IMR-90 (cell line): ENCODE measurements at regions not wholly inside any gene's neighbourhood (a gene's known extent, or its start where the extent isn't known, plus 50 kb on each side); places are given as distances from the start of the nearest gene placed in this dataset.
"Not testable (repeated sequence)": the region's sequence is repeated elsewhere in the genome, so short reads cannot be mapped to it uniquely, and the experiment has no call there.

Source experiments
- ATAC-seq: fragments of 200-7000 bp; cut with Tn5 transposase; 2 replicates; pipeline ENCODE4 v1.9.1; 2020; ENCODE audit warnings: low read depth, mild to moderate bottlenecking, moderate library complexity
- BruUV-seq: library from RNA; stranded (reverse); fragments of 400-500 nt; replicated peaks from 2 replicates; lab custom pipeline; 2021; lab: Mats Ljungman, UMichigan
- CTCF ChIA-PET: fragments of 300-600 bp; formaldehyde crosslinking; extraction: SDS; loops from one replicate; lab custom pipeline; 2021; ENCODE audit warnings: antibody characterized with exemption; lab: Yijun Ruan, JAX
- POLR2A ChIA-PET: fragments of 300-600 bp; sonication (Branson Sonifier 250); formaldehyde crosslinking; loops from one replicate; lab custom pipeline; 2022; ENCODE audit warnings: antibody characterized with exemption; ENCODE audit not compliant: unreplicated experiment; lab: Charles Lee
- DNase-seq: peaks from one replicate; pipeline ENCODE4 v3.0.0; 2013
- H2AFZ ChIP-seq: replicated peaks from 2 replicates; pipeline ENCODE3; 2013; ENCODE audit warnings: low read length, mild to moderate bottlenecking; ENCODE audit not compliant: poor library complexity
- H2AK5ac ChIP-seq: 2 replicates; pipeline ENCODE4 v1.6.1; 2013; ENCODE audit warnings: low read depth, low read length, inconsistent platforms
- H2AK9ac ChIP-seq: replicated peaks from 2 replicates; pipeline ENCODE3; 2013; ENCODE audit warnings: mild to moderate bottlenecking, low read depth, low read length, moderate library complexity; ENCODE audit not compliant: poor library complexity
- H2BK120ac ChIP-seq: 2 replicates; pipeline ENCODE4 v1.6.1; 2013; ENCODE audit warnings: low read depth, low read length, inconsistent platforms
- H2BK15ac ChIP-seq: 3 replicates; pipeline ENCODE4 v1.6.1; 2013; ENCODE audit warnings: low read depth, low read length, inconsistent platforms
- H2BK20ac ChIP-seq: 2 replicates; pipeline ENCODE4 v1.6.1; 2013; ENCODE audit warnings: low read depth, mild to moderate bottlenecking, inconsistent platforms, low read length, moderate library complexity
- H2BK5ac ChIP-seq: 2 replicates; pipeline ENCODE4 v1.6.1; 2013; ENCODE audit warnings: mild to moderate bottlenecking, low read depth, low read length, inconsistent platforms; ENCODE audit not compliant: poor library complexity, severe bottlenecking
- H3K14ac ChIP-seq: replicated peaks from 2 replicates; pipeline ENCODE4 v1.6.1; 2013; ENCODE audit warnings: low read depth, low read length, inconsistent platforms
- H3K18ac ChIP-seq: 2 replicates; pipeline ENCODE4 v1.6.1; 2013; ENCODE audit warnings: low read depth, low read length, control low read depth
- H3K23ac ChIP-seq: 2 replicates; pipeline ENCODE4 v1.6.1; 2013; ENCODE audit warnings: low read depth, low read length, inconsistent platforms
- H3K27ac ChIP-seq: 2 replicates; pipeline ENCODE4 v1.5.1; 2013; ENCODE audit warnings: mild to moderate bottlenecking, control low read depth, low read length; ENCODE audit not compliant: insufficient read depth
- H3K27me3 ChIP-seq: 2 replicates; pipeline ENCODE4 v1.6.1; 2013; ENCODE audit warnings: low read length; ENCODE audit not compliant: control insufficient read depth, insufficient read depth
- H3K36me3 ChIP-seq: 2 replicates; pipeline ENCODE4 v1.6.1; 2013; ENCODE audit warnings: low read length, mixed read lengths; ENCODE audit not compliant: control insufficient read depth, insufficient read depth
- H3K4ac ChIP-seq: 2 replicates; pipeline ENCODE4 v1.6.1; 2013; ENCODE audit warnings: low read depth, low read length, inconsistent platforms
- H3K4me1 ChIP-seq: 2 replicates; pipeline ENCODE4 v1.6.1; 2013; ENCODE audit warnings: low read length, mixed read lengths; ENCODE audit not compliant: control insufficient read depth, insufficient read depth
- H3K4me2 ChIP-seq: 2 replicates; pipeline ENCODE4 v1.6.1; 2013; ENCODE audit warnings: low read depth, mild to moderate bottlenecking, control low read depth, low read length, moderate library complexity
- H3K4me3 ChIP-seq: 2 replicates; pipeline ENCODE4 v1.5.1; 2013; ENCODE audit warnings: low read depth, mild to moderate bottlenecking, control low read depth, low read length, moderate library complexity; ENCODE audit not compliant: insufficient read depth
- H3K56ac ChIP-seq: 2 replicates; pipeline ENCODE4 v1.6.1; 2013; ENCODE audit warnings: low read length, inconsistent platforms; ENCODE audit not compliant: insufficient read depth; ENCODE audit errors: extremely low read depth
- H3K79me1 ChIP-seq, 2 experiments: 2 replicates each; pipeline ENCODE4 v1.6.1; 2013; ENCODE audit warnings: low read length in 2 of 2, inconsistent platforms in 1 of 2, low read depth in 1 of 2
- H3K9ac ChIP-seq: 2 replicates; pipeline ENCODE4 v1.6.1; 2013; ENCODE audit warnings: low read depth, low read length, control low read depth
- H3K9me1 ChIP-seq: 2 replicates; pipeline ENCODE4 v1.6.1; 2013; ENCODE audit warnings: low read length, inconsistent platforms; ENCODE audit not compliant: insufficient read depth
- H3K9me3 ChIP-seq: 2 replicates; pipeline ENCODE4 v1.6.1; 2013; ENCODE audit warnings: low read length; ENCODE audit not compliant: control insufficient read depth, insufficient read depth
- H4K20me1 ChIP-seq: 2 replicates; pipeline ENCODE4 v1.6.1; 2013; ENCODE audit warnings: low read length, inconsistent platforms; ENCODE audit not compliant: insufficient read depth
- H4K5ac ChIP-seq: 2 replicates; pipeline ENCODE4 v1.6.1; 2013; ENCODE audit warnings: mild to moderate bottlenecking, low read depth, low read length, control low read depth
- H4K8ac ChIP-seq, 2 experiments: 2 replicates each; pipeline ENCODE4 v1.6.1; 2013; ENCODE audit warnings: low read depth in 2 of 2, low read length in 2 of 2, control low read depth in 1 of 2, inconsistent platforms in 1 of 2
- H4K91ac ChIP-seq: 2 replicates; pipeline ENCODE4 v1.6.1; 2013; ENCODE audit warnings: low read depth, low read length, inconsistent platforms; ENCODE audit not compliant: insufficient read depth
- WGBS, 2 experiments: methylation state at CpG; one replicate each; pipeline versions ENCODE4 v1.1.5 to v1.1.7; 2013; ENCODE audit warnings: missing lambda C conversion rate in 2 of 2; ENCODE audit not compliant: insufficient read length in 1 of 2; ENCODE audit errors: extremely low coverage in 2 of 2; 5-methylcytosine and 5-hydroxymethylcytosine counted together
- dilution Hi-C: fragments of 300-500 bp; cut with HindIII; formaldehyde crosslinking; loops from one replicate; pipeline ENCODE4 v1.14.3; 2018; ENCODE audit warnings: low sequenced_read_pairs; ENCODE audit not compliant: unreplicated experiment
- in situ Hi-C: fragments of 300-500 bp; cut with MboI; formaldehyde crosslinking; loops from 3 replicates; pipeline ENCODE4 v1.14.3; 2019; ENCODE audit warnings: low sequenced_read_pairs, inconsistent platforms, mixed read lengths
- intact Hi-C: fragments of 100-400 bp; cut with micrococcal nuclease; formaldehyde crosslinking; loops from 2 replicates; pipeline ENCODE4 v1.10.0; 2022

- CTCF ChIA-PET, H3K9me3 ChIP-seq, H4K5ac ChIP-seq, H2AFZ ChIP-seq, BruUV-seq, H3K18ac ChIP-seq, H2BK15ac ChIP-seq, POLR2A ChIA-PET, H2BK5ac ChIP-seq, H4K91ac ChIP-seq, H3K23ac ChIP-seq, H3K9ac ChIP-seq, H3K4ac ChIP-seq, H2BK120ac ChIP-seq, in situ Hi-C loops, dilution Hi-C loops, H3K36me3 ChIP-seq, intact Hi-C loops, H3K14ac ChIP-seq, DNase-seq, H2AK9ac ChIP-seq, H4K20me1 ChIP-seq, H3K79me1 ChIP-seq, ATAC-seq, H3K4me1 ChIP-seq, H3K56ac ChIP-seq, H3K27ac ChIP-seq, H3K4me3 ChIP-seq, H3K27me3 ChIP-seq, H3K4me2 ChIP-seq, H2BK20ac ChIP-seq, H3K9me1 ChIP-seq, H2AK5ac ChIP-seq, H4K8ac ChIP-seq: not testable (repeated sequence)
- WGBS, 2 experiments: no CpG with 5 or more reads among the region's 11 CpGs
Observed at GRCh38 chr12:102251005-102251404, 53.4 kb upstream of the PMCH start.
